Vagina (tissue), 2 donors: ENCODE measurements at regions not wholly inside any gene's neighbourhood (a gene's known extent, or its start where the extent isn't known, plus 50 kb on each side); places are given as distances from the start of the nearest gene placed in this dataset.

Experiments used
- CTCF ChIP-seq, 3 experiments: fragments of 450-650 bp in 2 of 3; fragments of 200-600 bp in 1 of 3; sonication (generic) in 1 of 3; IDR thresholded peaks; one replicate each; pipeline ENCODE4 v1.5.1; 2017 to 2019; ENCODE audit warnings: antibody characterized with exemption in 3 of 3, mild to moderate bottlenecking in 2 of 3, moderate library complexity in 2 of 3
- POLR2A ChIP-seq, 2 donors: fragments of 450-650 bp; IDR thresholded peaks; one replicate each; pipeline ENCODE4 v1.6.1; 2017; ENCODE audit warnings: antibody characterized with exemption in 2 of 2, mild to moderate bottlenecking in 2 of 2, moderate library complexity in 2 of 2
- POLR2AphosphoS5 ChIP-seq, 2 donors: sonication (generic); formaldehyde crosslinking; IDR thresholded peaks; one replicate each; pipeline ENCODE4 v1.9.0; 2017; ENCODE audit warnings: antibody characterized with exemption in 2 of 2, mild to moderate bottlenecking in 2 of 2, low read depth in 1 of 2; ENCODE audit not compliant: insufficient read depth in 1 of 2

- no peak for TF ChIP-seq POLR2AphosphoS5 (IDR thresholded peaks at IDR 0.05; ENCODE audit: insufficient read depth in 1 of 2, low read depth in 1 of 2)
- TF ChIP-seq POLR2A (IDR thresholded peaks at IDR 0.05): no peak
- no peak for TF ChIP-seq CTCF (IDR thresholded peaks at IDR 0.05)
These were observed 118.5 kb upstream of the HDAC4 start for GRCh38 chr2:239519089-239519920.
